ENCODE measurements at regions not wholly inside any gene's neighbourhood (a gene's known extent, or its start where the extent isn't known, plus 50 kb on each side); places are given as distances from the start of the nearest gene placed in this dataset.
A peak's percentile ranks its signal among the peaks of the same experiment; 100 is the strongest.

DNA sequence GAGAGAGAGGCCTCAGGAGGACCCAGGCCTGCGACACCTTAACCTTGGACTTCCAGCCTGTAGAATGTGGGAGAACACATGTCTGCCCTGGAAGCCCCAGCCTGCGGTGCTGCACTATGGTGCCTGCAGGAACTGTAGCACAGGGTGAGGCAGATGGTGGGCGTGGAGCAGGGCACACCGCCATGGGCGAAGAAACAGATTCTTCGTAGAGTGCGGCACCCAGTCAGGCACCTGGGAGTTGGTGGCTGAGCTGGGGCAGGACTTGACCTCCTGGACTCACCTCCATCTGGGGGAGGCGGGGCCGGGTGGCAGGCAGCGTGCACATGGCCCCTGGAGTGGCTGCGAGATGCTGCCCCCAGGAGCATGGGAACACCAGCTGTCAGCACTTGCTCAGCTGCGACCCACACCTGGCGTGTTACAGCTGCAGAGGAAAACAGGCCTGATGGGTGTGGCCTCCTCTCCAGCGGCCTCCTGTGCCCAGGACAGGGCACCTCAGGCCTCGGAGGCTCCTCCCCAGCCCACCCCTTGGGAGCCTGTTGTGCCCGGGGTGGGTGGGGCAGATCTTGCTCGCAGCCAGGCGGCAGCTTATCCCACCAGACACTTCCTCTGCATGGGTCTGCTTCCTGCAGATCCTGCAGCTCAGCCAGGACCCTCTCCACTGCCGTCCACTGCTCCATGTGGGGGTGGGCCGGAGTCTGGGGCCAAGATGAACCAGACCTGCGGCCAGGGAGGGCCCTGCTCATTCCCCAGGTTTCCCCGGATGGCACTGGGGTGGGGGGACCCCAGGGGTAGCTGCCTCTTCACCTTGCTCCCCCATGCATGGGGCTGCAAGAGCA, 80.4 kb downstream of the MYEOV start:
- H3K4me3 ChIP-seq (ENCODE audit: low read depth, low read length): no peak overlapping the region
- DNase-seq (ENCODE audit: low read depth): no peak
- TF ChIP-seq, protein P1, sequence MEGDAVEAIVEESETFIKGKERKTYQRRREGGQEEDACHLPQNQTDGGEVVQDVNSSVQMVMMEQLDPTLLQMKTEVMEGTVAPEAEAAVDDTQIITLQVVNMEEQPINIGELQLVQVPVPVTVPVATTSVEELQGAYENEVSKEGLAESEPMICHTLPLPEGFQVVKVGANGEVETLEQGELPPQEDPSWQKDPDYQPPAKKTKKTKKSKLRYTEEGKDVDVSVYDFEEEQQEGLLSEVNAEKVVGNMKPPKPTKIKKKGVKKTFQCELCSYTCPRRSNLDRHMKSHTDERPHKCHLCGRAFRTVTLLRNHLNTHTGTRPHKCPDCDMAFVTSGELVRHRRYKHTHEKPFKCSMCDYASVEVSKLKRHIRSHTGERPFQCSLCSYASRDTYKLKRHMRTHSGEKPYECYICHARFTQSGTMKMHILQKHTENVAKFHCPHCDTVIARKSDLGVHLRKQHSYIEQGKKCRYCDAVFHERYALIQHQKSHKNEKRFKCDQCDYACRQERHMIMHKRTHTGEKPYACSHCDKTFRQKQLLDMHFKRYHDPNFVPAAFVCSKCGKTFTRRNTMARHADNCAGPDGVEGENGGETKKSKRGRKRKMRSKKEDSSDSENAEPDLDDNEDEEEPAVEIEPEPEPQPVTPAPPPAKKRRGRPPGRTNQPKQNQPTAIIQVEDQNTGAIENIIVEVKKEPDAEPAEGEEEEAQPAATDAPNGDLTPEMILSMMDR (IDR thresholded peaks at IDR 0.05; ENCODE audit: insufficient read depth, low read depth, low read length, missing control alignments): no peak

DNA sequence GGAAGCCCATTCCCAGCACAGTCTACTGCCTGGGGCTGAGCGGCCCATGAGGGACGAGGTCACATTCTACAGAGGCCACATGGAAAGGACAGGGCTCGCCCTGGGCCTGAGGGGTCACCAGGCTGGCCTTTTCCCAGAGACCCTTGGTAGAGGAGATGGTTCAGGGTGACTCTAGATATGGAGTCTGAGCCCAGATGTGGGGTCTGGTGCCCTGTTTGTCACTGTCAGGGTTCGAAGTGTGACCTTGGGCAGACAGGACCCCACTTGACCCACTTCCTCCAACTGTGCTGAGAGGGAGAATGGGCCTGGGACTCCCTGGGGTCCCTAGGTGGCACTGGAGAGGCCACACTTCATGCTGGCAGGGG, 81.0 kb downstream of the MYEOV start:
- TF ChIP-seq, protein P1 (IDR thresholded peaks at IDR 0.05; ENCODE audit: insufficient read depth, low read depth, low read length, missing control alignments): no peak
- no peak for DNase-seq (ENCODE audit: low read depth)
- no peak overlapping the region for H3K4me3 ChIP-seq (ENCODE audit: low read depth, low read length)

DNA sequence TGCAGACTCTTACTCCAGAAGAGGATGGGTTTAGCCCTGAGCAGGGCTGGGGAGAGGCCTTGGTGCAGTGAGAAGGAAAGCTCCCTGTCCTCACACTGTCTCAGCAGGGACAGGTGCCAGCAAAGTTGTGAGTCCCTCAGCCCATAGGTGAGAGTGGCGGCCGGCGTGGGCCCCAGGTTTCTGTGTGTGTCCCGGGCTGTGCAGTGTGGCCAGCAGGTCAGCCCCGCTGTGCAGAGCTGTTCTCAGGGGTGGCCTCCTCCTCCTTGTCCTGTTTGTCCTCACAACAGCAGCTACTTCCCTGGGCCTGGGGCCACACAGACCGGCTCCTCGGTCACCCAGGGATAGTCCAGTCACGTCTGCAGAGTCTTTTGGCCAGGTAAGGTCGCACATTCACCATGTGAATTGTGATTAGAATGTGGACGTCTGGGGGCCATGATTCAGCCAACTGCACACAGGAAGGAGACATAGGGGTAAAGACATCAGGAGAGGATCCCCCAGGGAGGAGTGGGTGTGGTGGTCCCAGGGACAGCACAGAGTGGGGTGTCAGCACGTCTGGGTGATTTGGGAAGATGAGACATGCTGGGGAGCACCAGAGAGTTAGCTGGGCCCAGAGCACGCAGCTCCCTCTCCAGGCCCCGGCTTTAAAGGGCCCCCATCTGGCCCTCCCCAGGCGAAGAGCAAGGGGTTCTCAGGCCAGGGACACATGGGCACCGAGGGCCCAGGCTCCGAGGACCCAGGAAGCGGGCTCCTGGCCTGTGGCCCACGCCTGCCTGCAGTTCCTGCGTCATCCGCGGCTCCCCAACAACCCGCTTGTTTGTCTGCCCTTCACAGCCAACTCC, 81.6 kb downstream of the MYEOV start:
- H3K4me3 ChIP-seq (ENCODE audit: low read depth, low read length): no peak overlapping the region
- no peak for DNase-seq (ENCODE audit: low read depth)
- TF ChIP-seq, protein P1 (IDR thresholded peaks at IDR 0.05; ENCODE audit: insufficient read depth, low read depth, low read length, missing control alignments): no peak

DNA sequence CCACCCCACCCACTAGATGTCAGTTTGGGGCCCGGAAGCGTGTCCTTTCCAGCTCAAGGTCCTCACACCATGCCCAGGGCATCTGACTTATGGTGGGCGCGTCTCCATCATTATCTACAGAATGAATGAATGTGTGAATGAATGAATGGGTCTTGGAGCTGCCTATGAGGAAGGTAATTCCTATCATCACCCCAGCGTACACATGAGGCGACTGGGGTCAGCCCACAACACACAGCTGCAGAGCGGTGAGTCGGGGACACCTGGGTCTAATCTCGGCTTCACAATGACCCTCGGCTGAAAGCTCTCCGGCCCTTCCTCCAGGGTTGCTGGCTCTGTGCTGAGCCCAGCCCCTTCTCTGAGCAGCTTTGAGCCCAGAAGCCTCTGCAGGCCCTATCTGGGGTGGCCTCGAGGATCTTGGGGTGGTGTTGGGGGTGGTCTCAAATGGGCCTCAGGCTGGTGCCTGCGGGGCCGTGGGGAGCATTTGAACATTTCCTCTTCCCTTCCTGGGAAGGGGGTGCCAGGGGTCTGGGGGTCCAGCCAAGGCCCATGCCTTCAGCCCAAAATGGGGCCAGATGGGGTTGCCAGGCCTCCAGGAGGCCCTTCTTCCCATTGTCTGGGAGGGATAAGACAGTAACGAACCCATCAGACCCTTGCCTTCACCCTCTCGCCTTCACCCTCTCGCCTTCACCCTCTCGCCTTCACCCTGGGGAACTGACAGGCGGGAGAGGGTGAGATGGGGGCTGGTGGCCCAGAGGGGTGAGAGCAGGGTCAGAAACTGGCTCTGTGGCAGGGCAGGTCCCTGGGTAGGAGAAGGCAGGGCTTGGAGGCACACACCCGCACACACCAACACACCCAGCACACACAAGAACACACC, 82.4 kb downstream of the MYEOV start:
- TF ChIP-seq, protein P1 (IDR thresholded peaks at IDR 0.05; ENCODE audit: insufficient read depth, low read depth, low read length, missing control alignments): no peak
- no peak for DNase-seq (ENCODE audit: low read depth)
- no peak overlapping the region for H3K4me3 ChIP-seq (ENCODE audit: low read depth, low read length)

DNA sequence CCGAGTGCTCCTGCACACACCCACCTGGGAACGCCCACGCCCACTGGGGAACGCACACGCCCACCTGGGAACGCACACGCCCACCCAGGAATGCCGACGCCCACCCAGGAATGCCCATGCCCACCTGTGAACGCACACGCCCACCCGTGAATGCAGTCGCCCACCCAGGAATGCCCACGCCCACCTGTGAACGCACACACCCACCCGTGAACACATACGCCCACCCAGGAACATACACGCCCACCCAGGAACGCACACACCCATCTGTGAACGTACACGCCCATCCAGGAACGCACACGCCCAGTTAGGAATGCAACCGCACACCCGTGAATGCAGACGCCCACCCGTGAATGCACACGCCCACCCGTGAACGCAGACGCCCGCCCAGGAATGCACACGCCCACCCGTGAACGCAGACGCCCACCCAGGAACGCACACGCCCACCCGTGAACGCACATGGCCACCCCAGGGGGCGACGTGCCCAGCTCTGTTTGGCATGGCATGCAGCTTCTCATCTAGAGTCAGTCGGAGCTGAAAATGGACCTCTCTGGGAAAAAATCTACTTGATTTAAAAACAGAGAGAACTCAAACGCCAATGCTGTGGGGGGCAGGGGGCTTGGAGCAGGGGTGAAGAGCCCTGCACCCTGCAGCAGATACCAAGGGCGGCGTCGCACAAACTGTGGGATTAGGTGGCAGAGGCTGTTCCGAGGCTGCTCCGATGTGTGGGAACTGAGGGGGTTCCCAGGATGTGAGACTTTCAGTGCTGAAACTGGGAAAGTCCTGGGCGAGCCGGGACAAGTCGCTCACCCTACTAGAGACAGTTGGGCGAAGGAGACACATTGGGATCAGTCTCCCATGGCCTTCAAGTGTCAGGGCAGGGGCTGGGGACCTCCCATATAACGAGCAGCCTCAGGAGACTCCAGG, 83.3 kb downstream of the MYEOV start:
- DNase-seq (ENCODE audit: low read depth): peak; percentile 6
- TF ChIP-seq, protein P1 (IDR thresholded peaks at IDR 0.05; ENCODE audit: insufficient read depth, low read depth, low read length, missing control alignments): no peak

DNA sequence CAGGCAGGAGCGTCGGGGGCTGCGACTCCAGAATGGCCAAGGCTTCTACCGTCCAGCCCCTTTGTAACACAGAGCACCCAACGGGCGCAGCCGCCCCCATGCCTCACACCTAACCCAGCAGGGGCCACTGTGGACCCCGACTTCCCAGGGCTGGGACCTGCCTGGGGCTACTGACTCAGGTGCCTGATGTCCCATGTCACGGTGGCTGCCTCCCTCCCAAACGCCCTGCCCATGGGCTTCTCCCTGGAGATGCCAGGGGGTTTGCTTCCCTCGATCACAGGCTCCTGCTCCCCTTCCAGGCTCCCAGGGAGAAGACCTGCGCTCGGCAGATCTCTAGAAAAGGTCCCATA, 84.0 kb downstream of the MYEOV start:
- DNase-seq (ENCODE audit: low read depth): no peak
- TF ChIP-seq, protein P1 (IDR thresholded peaks at IDR 0.05; ENCODE audit: insufficient read depth, low read depth, low read length, missing control alignments): no peak
- no peak overlapping the region for H3K4me3 ChIP-seq (ENCODE audit: low read depth, low read length)

More for the DNA sequence above, 83.3 kb downstream of the MYEOV start:
- no peak overlapping the region for H3K4me3 ChIP-seq (ENCODE audit: low read depth, low read length)
